Type B pancreatic cell (in vitro differentiated cells): ENCODE measurements at regions not wholly inside any gene's neighbourhood (a gene's known extent, or its start where the extent isn't known, plus 50 kb on each side); places are given as distances from the start of the nearest gene placed in this dataset.

Experiments
- DNase-seq: peaks from one replicate; pipeline ENCODE4 v3.0.0; 2021; ENCODE audit warnings: mixed read lengths; ENCODE audit not compliant: unreplicated experiment; ENCODE audit errors: extremely low spot score
- H3K27ac Mint-ChIP-seq: 2 replicates; pipeline ENCODE4 v1.8.0; 2021; ENCODE audit warnings: mild to moderate bottlenecking, mixed read lengths
- H3K27me3 Mint-ChIP-seq: 2 replicates; pipeline ENCODE4 v1.8.0; 2021; ENCODE audit warnings: mixed read lengths
- H3K36me3 Mint-ChIP-seq: 2 replicates; pipeline ENCODE4 v1.8.0; 2021; ENCODE audit warnings: mixed read lengths
- H3K4me1 Mint-ChIP-seq: one replicate; pipeline ENCODE4 v1.8.0; 2021; ENCODE audit warnings: mixed read lengths; ENCODE audit not compliant: unreplicated experiment
- H3K4me3 Mint-ChIP-seq: 2 replicates; pipeline ENCODE4 v1.8.0; 2021; ENCODE audit warnings: mild to moderate bottlenecking, mixed read lengths
- H3K9me3 Mint-ChIP-seq: 2 replicates; pipeline ENCODE4 v1.8.0; 2021; ENCODE audit warnings: mixed read lengths
- TF ChIP-seq, protein P1 (sequence below): fragments of 200-600 bp; sonication (generic); conservative IDR thresholded peaks from 2 replicates; pipeline ENCODE4 v1.5.0; 2021; ENCODE audit warnings: antibody characterized with exemption, mild to moderate bottlenecking

DNA sequence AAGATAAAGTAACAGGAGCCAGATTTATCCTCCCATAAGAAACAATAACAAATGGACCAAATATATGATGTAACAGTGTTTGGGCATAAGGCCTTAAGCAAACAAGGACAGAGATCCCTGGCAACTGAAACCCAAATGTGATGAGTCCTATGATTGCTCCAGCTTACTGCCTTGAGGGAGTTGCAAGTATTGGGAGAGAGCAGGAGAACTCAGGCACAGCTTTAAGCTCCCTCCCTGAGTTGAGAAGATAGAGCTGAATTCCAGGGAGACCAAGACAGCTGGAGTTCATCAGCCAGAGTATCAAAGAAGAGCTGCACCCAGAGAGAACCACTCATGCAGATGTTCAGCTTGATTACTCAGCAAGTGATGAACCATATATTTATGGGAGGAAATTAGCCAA lies 814.5 kb upstream of the RAB6C start:
- no peaks in the 10 kb centered on the region for H3K27me3 Mint-ChIP-seq
- no peak overlapping the region for H3K4me3 Mint-ChIP-seq
- no peak for DNase-seq
- H3K27ac Mint-ChIP-seq = no peak overlapping the region
- no peaks in the 10 kb centered on the region for H3K4me1 Mint-ChIP-seq
- H3K36me3 Mint-ChIP-seq = no peaks in the 10 kb centered on the region
- H3K9me3 Mint-ChIP-seq = no peaks in the 10 kb centered on the region
- TF ChIP-seq, protein P1, sequence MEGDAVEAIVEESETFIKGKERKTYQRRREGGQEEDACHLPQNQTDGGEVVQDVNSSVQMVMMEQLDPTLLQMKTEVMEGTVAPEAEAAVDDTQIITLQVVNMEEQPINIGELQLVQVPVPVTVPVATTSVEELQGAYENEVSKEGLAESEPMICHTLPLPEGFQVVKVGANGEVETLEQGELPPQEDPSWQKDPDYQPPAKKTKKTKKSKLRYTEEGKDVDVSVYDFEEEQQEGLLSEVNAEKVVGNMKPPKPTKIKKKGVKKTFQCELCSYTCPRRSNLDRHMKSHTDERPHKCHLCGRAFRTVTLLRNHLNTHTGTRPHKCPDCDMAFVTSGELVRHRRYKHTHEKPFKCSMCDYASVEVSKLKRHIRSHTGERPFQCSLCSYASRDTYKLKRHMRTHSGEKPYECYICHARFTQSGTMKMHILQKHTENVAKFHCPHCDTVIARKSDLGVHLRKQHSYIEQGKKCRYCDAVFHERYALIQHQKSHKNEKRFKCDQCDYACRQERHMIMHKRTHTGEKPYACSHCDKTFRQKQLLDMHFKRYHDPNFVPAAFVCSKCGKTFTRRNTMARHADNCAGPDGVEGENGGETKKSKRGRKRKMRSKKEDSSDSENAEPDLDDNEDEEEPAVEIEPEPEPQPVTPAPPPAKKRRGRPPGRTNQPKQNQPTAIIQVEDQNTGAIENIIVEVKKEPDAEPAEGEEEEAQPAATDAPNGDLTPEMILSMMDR = no peak

DNA sequence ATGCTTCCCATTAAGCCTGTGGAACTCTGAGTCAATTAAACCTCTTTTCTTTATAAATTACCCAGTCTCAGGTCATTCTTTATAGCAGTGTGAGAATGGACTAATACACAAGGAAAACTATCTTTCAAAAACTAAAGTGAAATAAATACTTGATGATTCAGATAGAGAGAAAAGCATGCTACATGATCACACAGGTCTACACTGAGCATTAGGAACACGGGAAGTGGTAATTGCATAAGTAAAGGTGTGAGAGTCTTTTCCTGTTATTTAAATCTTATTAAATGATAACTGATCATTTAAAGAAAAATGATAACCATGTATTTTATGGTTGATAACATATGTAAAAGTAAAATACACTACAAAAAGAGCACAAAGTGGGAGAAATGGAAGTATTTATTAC lies 812.0 kb upstream of the RAB6C start:
- Mint-ChIP-seq H3K9me3 (peaks cover 1% of the 10 kb centered on the region), H3K4me1 (no peaks in the 10 kb centered on the region), H3K27ac (no peak overlapping the region), H3K36me3 (no peaks in the 10 kb centered on the region), H3K27me3 (no peaks in the 10 kb centered on the region), H3K4me3 (no peak overlapping the region)
- no peak for DNase-seq
- TF ChIP-seq, protein P1 = no peak

DNA sequence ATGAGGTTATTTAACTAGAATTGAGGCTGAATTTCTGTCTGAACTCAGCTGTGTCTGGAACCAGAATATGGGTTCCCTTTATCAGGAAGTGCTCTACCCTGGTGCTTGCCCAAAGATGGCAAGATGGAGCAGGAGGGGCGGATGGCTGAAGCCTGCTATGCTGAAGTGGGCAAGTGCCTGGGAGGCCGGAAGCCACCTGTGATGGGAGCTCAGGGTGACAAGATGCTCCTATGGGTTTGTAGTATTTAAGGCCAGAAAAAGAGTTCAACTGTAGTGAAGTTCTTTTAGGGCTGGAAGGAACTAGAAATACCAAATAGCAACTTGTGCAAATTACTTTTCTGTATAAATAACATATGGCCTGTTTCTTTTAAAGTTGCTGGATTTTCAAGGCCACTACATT lies 808.9 kb upstream of the RAB6C start:
- H3K4me1 Mint-ChIP-seq = no peaks in the 10 kb centered on the region
- H3K9me3 Mint-ChIP-seq = peaks cover 9% of the 10 kb centered on the region
- TF ChIP-seq, protein P1 = no peak
- no peaks in the 10 kb centered on the region for H3K27me3 Mint-ChIP-seq
- H3K36me3 Mint-ChIP-seq = no peaks in the 10 kb centered on the region
- no peak overlapping the region for H3K27ac Mint-ChIP-seq
- DNase-seq = no peak
- no peak overlapping the region for H3K4me3 Mint-ChIP-seq

DNA sequence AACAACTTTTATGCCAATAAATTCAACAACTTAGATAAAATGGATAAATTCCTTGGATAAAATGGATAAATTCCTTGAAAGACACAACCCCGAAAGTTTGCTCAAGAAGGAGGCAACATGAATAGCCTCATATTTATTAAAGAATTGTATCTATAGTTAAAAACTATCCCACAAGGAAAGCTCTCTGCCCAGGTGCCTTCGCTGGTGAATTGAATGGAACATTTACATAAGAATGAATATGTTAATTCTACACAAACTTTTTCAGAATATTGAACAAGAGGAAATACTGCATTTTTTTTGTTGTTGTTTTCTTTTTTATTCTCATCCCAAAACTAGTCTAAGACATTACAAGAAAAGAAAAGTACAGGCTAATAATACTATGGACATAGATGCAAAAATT lies 805.3 kb upstream of the RAB6C start:
- H3K27me3 Mint-ChIP-seq = peaks cover 4% of the 10 kb centered on the region
- H3K9me3 Mint-ChIP-seq = peaks cover 9% of the 10 kb centered on the region
- H3K4me1 Mint-ChIP-seq = no peaks in the 10 kb centered on the region
- H3K36me3 Mint-ChIP-seq = no peaks in the 10 kb centered on the region
- no peak overlapping the region for H3K4me3 Mint-ChIP-seq
- no peak overlapping the region for H3K27ac Mint-ChIP-seq
- no peak for DNase-seq
- TF ChIP-seq, protein P1 = no peak

DNA sequence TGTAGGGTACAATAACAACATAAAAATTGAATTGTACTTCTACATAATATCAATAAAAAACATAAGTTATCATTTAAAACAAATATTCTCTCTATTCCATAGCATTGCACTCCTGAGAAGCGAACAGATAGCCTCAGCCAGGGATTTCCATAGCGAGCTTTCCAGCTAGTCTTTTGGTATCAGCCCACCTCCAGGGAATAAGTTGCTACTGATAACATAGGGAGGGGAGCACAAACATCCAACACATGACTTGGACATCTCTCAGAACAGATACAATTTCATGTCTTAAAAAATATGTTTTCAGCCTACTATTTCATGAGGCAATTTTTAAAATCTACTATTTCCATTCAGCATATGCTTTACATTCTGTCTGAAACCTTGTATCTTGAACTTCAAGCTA lies 804.4 kb upstream of the RAB6C start:
- Mint-ChIP-seq H3K9me3 (peaks cover 9% of the 10 kb centered on the region), H3K27me3 (peaks cover 4% of the 10 kb centered on the region), H3K36me3 (no peaks in the 10 kb centered on the region), H3K27ac (no peak overlapping the region), H3K4me1 (no peaks in the 10 kb centered on the region), H3K4me3 (no peak overlapping the region)
- no peak for DNase-seq
- TF ChIP-seq, protein P1 = no peak

DNA sequence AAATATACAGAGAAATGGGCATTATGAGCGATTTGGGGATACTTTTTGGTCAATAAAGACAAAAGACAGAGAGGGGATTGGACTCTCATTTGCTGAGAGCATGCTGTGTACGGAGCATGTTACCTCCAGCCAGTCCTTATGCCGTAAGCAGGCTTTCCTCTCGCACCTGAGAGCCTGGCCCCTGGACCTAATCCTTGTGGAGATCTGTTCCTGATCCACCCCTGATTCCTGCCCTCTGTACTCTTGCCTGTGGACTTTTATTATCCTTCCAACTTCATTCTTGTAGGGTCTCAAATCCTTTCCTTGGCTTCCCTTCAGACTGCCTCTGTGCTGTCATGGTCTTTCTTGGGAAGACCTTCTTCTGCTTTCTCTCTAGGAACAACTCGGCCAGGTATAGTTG lies 803.1 kb upstream of the RAB6C start:
- Mint-ChIP-seq H3K9me3 (peaks cover 9% of the 10 kb centered on the region), H3K4me3 (no peak overlapping the region)
- TF ChIP-seq, protein P1 = no peak

More for the DNA sequence above, 803.1 kb upstream of the RAB6C start:
- no peak for DNase-seq
- H3K27ac Mint-ChIP-seq = no peak overlapping the region
- H3K4me1 Mint-ChIP-seq = no peaks in the 10 kb centered on the region
- H3K36me3 Mint-ChIP-seq = no peaks in the 10 kb centered on the region
- peaks cover 4% of the 10 kb centered on the region for H3K27me3 Mint-ChIP-seq
